ENCODE measurements at regions not wholly inside any gene's neighbourhood (a gene's known extent, or its start where the extent isn't known, plus 50 kb on each side); places are given as distances from the start of the nearest gene placed in this dataset.

- no peaks in the 10 kb centered on the region for H3K36me3 ChIP-seq (ENCODE audit: low read depth, missing control alignments)
- no peak for TF ChIP-seq CTCF (IDR thresholded peaks at IDR 0.05)
- no peak for TF ChIP-seq POLR2A (IDR thresholded peaks at IDR 0.05)
- WGBS, 2 donors = 84 to 89% methylated on average over 6 of the region's 6 CpGs
- H3K9me3 ChIP-seq = no peaks in the 10 kb centered on the region
- H3K4me1 ChIP-seq = peaks cover 18% of the 10 kb centered on the region
- H3K27me3 ChIP-seq = no peaks in the 10 kb centered on the region
- no peak overlapping the region for H3K4me3 ChIP-seq
- DNase-seq = no peak
- H3K27ac ChIP-seq = no peak overlapping the region
- intact Hi-C loops (cut with DNase I; ENCODE audit: low total_unique reads) = loop anchor here (5.0 kb wide), 1 partner anchor 929 kb away; no protein-coding TSS in a partner anchor
Observed at GRCh38 chr5:158178535-158178934, 319.6 kb upstream of the CLINT1 start.

GRCh38 chr5:158177146-158177545 lies 318.2 kb upstream of the CLINT1 start:
- no peak for DNase-seq
- H3K27me3 ChIP-seq = no peaks in the 10 kb centered on the region
- intact Hi-C loops (cut with DNase I; ENCODE audit: low total_unique reads) = loop anchor here (5.0 kb wide), 1 partner anchor 930 kb away; no protein-coding TSS in a partner anchor
- peaks cover 18% of the 10 kb centered on the region for H3K4me1 ChIP-seq
- no peaks in the 10 kb centered on the region for H3K36me3 ChIP-seq (ENCODE audit: low read depth, missing control alignments)
- no peak overlapping the region for H3K27ac ChIP-seq
- no peak overlapping the region for H3K4me3 ChIP-seq
- TF ChIP-seq CTCF (IDR thresholded peaks at IDR 0.05) = no peak
- TF ChIP-seq POLR2A (IDR thresholded peaks at IDR 0.05) = no peak
- H3K9me3 ChIP-seq = no peaks in the 10 kb centered on the region

GRCh38 chr5:158175934-158176481 lies 317.1 kb upstream of the CLINT1 start:
- H3K27me3 ChIP-seq = no peaks in the 10 kb centered on the region
- intact Hi-C loops (cut with DNase I; ENCODE audit: low total_unique reads) = loop anchor here (5.0 kb wide), 1 partner anchor 931 kb away; no protein-coding TSS in a partner anchor
- peak; percentile 25 for DNase-seq
- 55 to 59% methylated on average over 6 of the region's 6 CpGs for WGBS, 2 donors
- peak overlapping the region in 1 of 2 donors; percentile 0 for H3K27ac ChIP-seq
- H3K36me3 ChIP-seq (ENCODE audit: low read depth, missing control alignments) = no peaks in the 10 kb centered on the region
- no peaks in the 10 kb centered on the region for H3K9me3 ChIP-seq
- no peak overlapping the region for H3K4me3 ChIP-seq
- peaks cover 18% of the 10 kb centered on the region for H3K4me1 ChIP-seq
- TF ChIP-seq POLR2A (IDR thresholded peaks at IDR 0.05) (no peak), CTCF (IDR thresholded peaks at IDR 0.05) (no peak)

- DNase-seq = peak; percentile 89
- no peak for TF ChIP-seq POLR2A (IDR thresholded peaks at IDR 0.05)
- TF ChIP-seq CTCF (IDR thresholded peaks at IDR 0.05) = peak; percentile 58 to 85 (median 79)
- intact Hi-C loops (cut with DNase I; ENCODE audit: low total_unique reads) = loop anchor here (5.0 kb wide), 1 partner anchor 932 kb away; no protein-coding TSS in a partner anchor
- H3K27ac ChIP-seq = peak overlapping the region in 1 of 2 donors; percentile 0
- peaks cover 18% of the 10 kb centered on the region for H3K4me1 ChIP-seq
- H3K9me3 ChIP-seq = no peaks in the 10 kb centered on the region
- H3K36me3 ChIP-seq (ENCODE audit: low read depth, missing control alignments) = no peaks in the 10 kb centered on the region
- no peak overlapping the region for H3K4me3 ChIP-seq
- 23 to 41% methylated on average over 8 of the region's 8 CpGs for WGBS, 2 donors
- H3K27me3 ChIP-seq = no peaks in the 10 kb centered on the region
Observed at GRCh38 chr5:158174918-158175851, 316.2 kb upstream of the CLINT1 start.
